GM23338 (cell line): ENCODE measurements at regions not wholly inside any gene's neighbourhood (a gene's known extent, or its start where the extent isn't known, plus 50 kb on each side); places are given as distances from the start of the nearest gene placed in this dataset.

Experiments used
- CREB1 ChIP-seq: fragments of 250-450 bp; sonication (Bioruptor Pico); IDR thresholded peaks from 2 replicates; pipeline ENCODE4 v1.5.0; 2020; ENCODE audit warnings: low read depth, mild to moderate bottlenecking, moderate library complexity
- ETS1 ChIP-seq: IDR thresholded peaks from 2 replicates; pipeline ENCODE4 v1.6.1; 2016; ENCODE audit warnings: antibody characterized with exemption
- EZH2phosphoT487 ChIP-seq: fragments of 200-600 bp; sonication (generic); IDR thresholded peaks from one replicate; pipeline ENCODE4 v1.8.1; 2018; ENCODE audit warnings: antibody characterized with exemption; ENCODE audit not compliant: unreplicated experiment
- NANOG ChIP-seq: IDR thresholded peaks from 2 replicates; pipeline ENCODE4 v1.6.1; 2016; ENCODE audit warnings: antibody characterized with exemption, borderline replicate concordance
- POLR2AphosphoS5 ChIP-seq: IDR thresholded peaks from 2 replicates; pipeline ENCODE4 v1.6.1; 2016; ENCODE audit warnings: antibody characterized with exemption, low read depth
- STAT1 ChIP-seq: IDR thresholded peaks from one replicate; pipeline ENCODE4 v1.6.1; 2016; ENCODE audit warnings: antibody characterized with exemption; ENCODE audit not compliant: unreplicated experiment
- ZNF331 ChIP-seq: fragments of 250-450 bp; sonication (Bioruptor Pico); IDR thresholded peaks from 2 replicates; pipeline ENCODE4 v1.5.0; 2020; ENCODE audit warnings: low read depth, mild to moderate bottlenecking, moderate library complexity
- ZNF462 ChIP-seq: fragments of 250-450 bp; sonication (Bioruptor Pico); IDR thresholded peaks from 2 replicates; pipeline ENCODE4 v1.5.0; 2020; ENCODE audit warnings: mild to moderate bottlenecking, moderate library complexity

GRCh38 chr19:29326351-29326750 is 113.4 kb upstream of the UQCRFS1 start (continued):
- TF ChIP-seq ZNF462 (CRISPR knock-in tag), result no peak
- TF ChIP-seq EZH2phosphoT487, result no peak
- no peak for TF ChIP-seq POLR2AphosphoS5
- no peak for TF ChIP-seq ETS1
- no peak for TF ChIP-seq ZNF331
- no peak for TF ChIP-seq NANOG
- TF ChIP-seq STAT1, result no peak
- no peak for TF ChIP-seq CREB1 (CRISPR knock-in tag)
